ENCODE measurements at regions not wholly inside any gene's neighbourhood (a gene's known extent, or its start where the extent isn't known, plus 50 kb on each side); places are given as distances from the start of the nearest gene placed in this dataset.

DNA sequence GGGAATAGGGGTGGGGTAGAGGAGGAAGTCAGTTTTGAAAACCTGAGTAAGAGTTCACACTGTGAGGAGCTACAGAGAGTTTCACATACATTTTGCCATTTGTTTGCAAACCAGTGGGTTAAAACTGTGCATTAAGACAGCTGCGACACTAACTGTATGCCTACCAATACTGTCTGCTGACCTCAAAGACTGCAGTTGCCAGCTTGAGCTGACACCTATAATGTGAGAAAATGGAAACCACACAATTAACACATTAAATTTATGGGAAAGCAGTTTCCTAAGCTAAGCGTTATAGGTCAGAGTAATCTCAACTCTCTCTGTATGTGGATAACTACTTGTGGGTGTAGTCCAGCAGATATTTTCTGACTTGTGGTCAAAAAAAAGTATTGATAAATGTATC is 756.6 kb upstream of the GCFC2 start:
- no peak for DNase-seq
- POLR2A ChIA-PET: no interaction called here
- intact Hi-C loops (cut with DNase I, micrococcal nuclease): no loop called here

DNA sequence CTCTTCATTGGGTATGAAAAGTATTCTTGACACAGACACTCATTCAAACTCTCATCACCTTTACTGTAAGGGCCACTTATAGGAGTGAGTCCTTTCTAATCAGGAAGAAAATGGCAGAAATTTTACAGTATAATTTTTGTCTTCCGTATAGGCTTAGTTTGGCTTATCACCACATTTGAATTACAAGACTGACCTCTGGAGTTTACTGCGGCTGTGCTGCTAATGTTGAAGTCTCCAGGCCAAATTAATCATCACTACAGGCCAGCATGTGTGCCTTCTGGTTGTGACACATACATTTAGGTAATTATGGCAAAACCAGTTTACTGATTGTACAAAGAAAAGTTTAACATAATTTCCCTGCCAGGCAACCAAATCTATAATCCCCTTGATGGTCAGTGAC is 753.6 kb upstream of the GCFC2 start:
- ATAC-seq (ENCODE audit: poor library complexity) (no peak), DNase-seq (no peak)
- intact Hi-C loops (cut with DNase I, micrococcal nuclease): no loop called here
- Histone ChIP-seq H3K27ac (ENCODE audit: low read depth in 1 of 2, low read length in 2 of 2) (no peak overlapping the region), H3K9me3 (ENCODE audit: control insufficient read depth in 1 of 2, insufficient read depth in 1 of 2, low read length in 2 of 2) (peaks cover 0 to 4% of the 10 kb centered on the region in 2 experiments), H3K27me3 (ENCODE audit: control insufficient read depth in 1 of 2, insufficient read depth in 2 of 2, low read length in 2 of 2) (no peaks in the 10 kb centered on the region), H3K4me1 (ENCODE audit: insufficient read depth, low read length) (no peaks in the 10 kb centered on the region), H3K36me3 (ENCODE audit: insufficient read depth, low read length) (no peaks in the 10 kb centered on the region), H3K4me3 (ENCODE audit: low read length) (no peak overlapping the region)
- H3K4me1 Mint-ChIP-seq (ENCODE audit: low read depth): no peaks in the 10 kb centered on the region
- peaks cover 4% of the 10 kb centered on the region for H3K9me3 Mint-ChIP-seq
- no peaks in the 10 kb centered on the region for H3K36me3 Mint-ChIP-seq (ENCODE audit: low read depth)
- no peak overlapping the region for H3K4me3 Mint-ChIP-seq
- H3K27me3 Mint-ChIP-seq: no peaks in the 10 kb centered on the region
- ChIA-PET POLR2A (no interaction called here), CTCF (no interaction called here)
- TF ChIP-seq, protein P1, sequence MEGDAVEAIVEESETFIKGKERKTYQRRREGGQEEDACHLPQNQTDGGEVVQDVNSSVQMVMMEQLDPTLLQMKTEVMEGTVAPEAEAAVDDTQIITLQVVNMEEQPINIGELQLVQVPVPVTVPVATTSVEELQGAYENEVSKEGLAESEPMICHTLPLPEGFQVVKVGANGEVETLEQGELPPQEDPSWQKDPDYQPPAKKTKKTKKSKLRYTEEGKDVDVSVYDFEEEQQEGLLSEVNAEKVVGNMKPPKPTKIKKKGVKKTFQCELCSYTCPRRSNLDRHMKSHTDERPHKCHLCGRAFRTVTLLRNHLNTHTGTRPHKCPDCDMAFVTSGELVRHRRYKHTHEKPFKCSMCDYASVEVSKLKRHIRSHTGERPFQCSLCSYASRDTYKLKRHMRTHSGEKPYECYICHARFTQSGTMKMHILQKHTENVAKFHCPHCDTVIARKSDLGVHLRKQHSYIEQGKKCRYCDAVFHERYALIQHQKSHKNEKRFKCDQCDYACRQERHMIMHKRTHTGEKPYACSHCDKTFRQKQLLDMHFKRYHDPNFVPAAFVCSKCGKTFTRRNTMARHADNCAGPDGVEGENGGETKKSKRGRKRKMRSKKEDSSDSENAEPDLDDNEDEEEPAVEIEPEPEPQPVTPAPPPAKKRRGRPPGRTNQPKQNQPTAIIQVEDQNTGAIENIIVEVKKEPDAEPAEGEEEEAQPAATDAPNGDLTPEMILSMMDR (IDR thresholded peaks at IDR 0.05): no peak
- H3K27ac Mint-ChIP-seq: no peak overlapping the region

More for the DNA sequence above, 756.6 kb upstream of the GCFC2 start:
- H3K27me3 ChIP-seq (ENCODE audit: control insufficient read depth in 1 of 2, insufficient read depth in 2 of 2, low read length in 2 of 2): no peaks in the 10 kb centered on the region
- H3K36me3 ChIP-seq (ENCODE audit: insufficient read depth, low read length): no peaks in the 10 kb centered on the region
- H3K4me3 ChIP-seq (ENCODE audit: low read length): no peak overlapping the region
- H3K4me1 ChIP-seq (ENCODE audit: insufficient read depth, low read length): no peaks in the 10 kb centered on the region
- no peaks in the 10 kb centered on the region for H3K36me3 Mint-ChIP-seq (ENCODE audit: low read depth)
- H3K27ac ChIP-seq (ENCODE audit: low read depth in 1 of 2, low read length in 2 of 2): no peak overlapping the region
- CTCF ChIA-PET: interaction anchor here (1.5 kb wide), 1 partner anchor 12 kb away, joined by 3 read pairs; no protein-coding TSS in a partner anchor
- no peaks in the 10 kb centered on the region for H3K4me1 Mint-ChIP-seq (ENCODE audit: low read depth)
- H3K27me3 Mint-ChIP-seq: no peaks in the 10 kb centered on the region
- H3K9me3 Mint-ChIP-seq: peaks cover 4% of the 10 kb centered on the region
- H3K9me3 ChIP-seq (ENCODE audit: control insufficient read depth in 1 of 2, insufficient read depth in 1 of 2, low read length in 2 of 2): peaks cover 0 to 4% of the 10 kb centered on the region in 2 experiments
- TF ChIP-seq, protein P1 (IDR thresholded peaks at IDR 0.05): no peak
- no peak for ATAC-seq (ENCODE audit: poor library complexity)
- no peak overlapping the region for H3K27ac Mint-ChIP-seq
- no peak overlapping the region for H3K4me3 Mint-ChIP-seq

DNA sequence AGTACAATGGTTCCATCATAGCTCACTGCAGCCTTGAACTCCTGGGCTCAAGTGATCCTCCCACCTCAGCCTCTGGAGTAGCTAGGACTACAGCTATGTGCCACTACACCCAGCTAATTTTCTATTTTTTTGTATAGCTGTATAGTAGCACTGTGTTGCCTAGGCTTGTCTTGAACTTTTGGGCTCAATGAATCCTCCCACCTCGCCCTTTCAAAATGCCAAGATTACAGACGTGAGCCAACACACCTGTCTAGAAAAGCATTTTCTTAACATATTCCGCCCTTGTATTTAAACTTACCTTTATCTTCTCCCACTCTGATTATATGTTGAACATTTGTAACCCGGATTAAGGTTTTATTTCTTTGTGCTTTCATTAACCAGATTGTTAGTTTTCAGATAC is 750.7 kb upstream of the GCFC2 start:
- Mint-ChIP-seq H3K36me3 (ENCODE audit: low read depth) (no peaks in the 10 kb centered on the region), H3K9me3 (peaks cover 5% of the 10 kb centered on the region), H3K4me3 (no peak overlapping the region), H3K27me3 (no peaks in the 10 kb centered on the region), H3K4me1 (ENCODE audit: low read depth) (no peaks in the 10 kb centered on the region), H3K27ac (no peak overlapping the region)
- Histone ChIP-seq H3K9me3 (ENCODE audit: control insufficient read depth in 1 of 2, insufficient read depth in 1 of 2, low read length in 2 of 2) (no peaks in the 10 kb centered on the region), H3K4me1 (ENCODE audit: insufficient read depth, low read length) (no peaks in the 10 kb centered on the region), H3K27me3 (ENCODE audit: control insufficient read depth in 1 of 2, insufficient read depth in 2 of 2, low read length in 2 of 2) (no peaks in the 10 kb centered on the region), H3K36me3 (ENCODE audit: insufficient read depth, low read length) (no peaks in the 10 kb centered on the region), H3K27ac (ENCODE audit: low read depth in 1 of 2, low read length in 2 of 2) (no peak overlapping the region), H3K4me3 (ENCODE audit: low read length) (no peak overlapping the region)
- POLR2A ChIA-PET: no interaction called here
- CTCF ChIA-PET: no interaction called here
- no peak for ATAC-seq (ENCODE audit: poor library complexity)
- TF ChIP-seq, protein P1 (IDR thresholded peaks at IDR 0.05): no peak
- DNase-seq: no peak
- intact Hi-C loops (cut with DNase I, micrococcal nuclease): no loop called here
